Upper lobe of left lung (tissue), 4 donors: ENCODE measurements at regions not wholly inside any gene's neighbourhood (a gene's known extent, or its start where the extent isn't known, plus 50 kb on each side); places are given as distances from the start of the nearest gene placed in this dataset.

Experiments
- POLR2A ChIP-seq, 4 donors: fragments of 450-650 bp; IDR thresholded peaks; one replicate each; pipeline ENCODE4 v1.5.1; 2016 to 2017; ENCODE audit warnings: antibody characterized with exemption in 4 of 4, mild to moderate bottlenecking in 2 of 4
- POLR2AphosphoS5 ChIP-seq, 2 donors: sonication (generic); formaldehyde crosslinking; IDR thresholded peaks; one replicate each; pipeline ENCODE4 v1.5.1; 2017; ENCODE audit warnings: antibody characterized with exemption in 2 of 2
- TF ChIP-seq, protein P1 (sequence below), 6 experiments: fragments of 450-650 bp in 4 of 6; fragments of 200-600 bp in 2 of 6; sonication (generic) in 2 of 6; IDR thresholded peaks; one replicate each; pipeline ENCODE4 v1.5.1; 2016 to 2019; ENCODE audit warnings: antibody characterized with exemption in 6 of 6

DNA sequence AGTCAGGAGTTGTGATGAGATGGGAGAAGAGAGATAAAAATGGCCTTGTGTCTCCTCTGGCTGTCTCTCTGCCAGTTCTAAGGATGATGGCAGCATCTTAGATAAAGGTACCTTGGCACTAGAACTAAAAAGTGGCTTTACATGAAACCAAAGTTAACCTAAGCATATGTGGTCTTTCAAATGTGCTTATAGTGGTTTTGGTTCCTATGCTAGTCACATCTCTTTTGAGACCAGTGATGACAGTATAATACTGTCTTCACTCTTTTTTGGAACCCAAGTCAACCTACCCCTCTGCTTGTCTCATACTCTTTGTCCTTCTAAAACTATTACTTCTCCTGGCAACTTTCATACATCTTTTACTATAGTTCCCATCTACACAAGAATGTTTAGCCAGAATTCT, 142.2 kb upstream of the SATB1 start:
- TF ChIP-seq POLR2AphosphoS5 (IDR thresholded peaks at IDR 0.05) (no peak), POLR2A (IDR thresholded peaks at IDR 0.05) (no peak)
- TF ChIP-seq, protein P1, sequence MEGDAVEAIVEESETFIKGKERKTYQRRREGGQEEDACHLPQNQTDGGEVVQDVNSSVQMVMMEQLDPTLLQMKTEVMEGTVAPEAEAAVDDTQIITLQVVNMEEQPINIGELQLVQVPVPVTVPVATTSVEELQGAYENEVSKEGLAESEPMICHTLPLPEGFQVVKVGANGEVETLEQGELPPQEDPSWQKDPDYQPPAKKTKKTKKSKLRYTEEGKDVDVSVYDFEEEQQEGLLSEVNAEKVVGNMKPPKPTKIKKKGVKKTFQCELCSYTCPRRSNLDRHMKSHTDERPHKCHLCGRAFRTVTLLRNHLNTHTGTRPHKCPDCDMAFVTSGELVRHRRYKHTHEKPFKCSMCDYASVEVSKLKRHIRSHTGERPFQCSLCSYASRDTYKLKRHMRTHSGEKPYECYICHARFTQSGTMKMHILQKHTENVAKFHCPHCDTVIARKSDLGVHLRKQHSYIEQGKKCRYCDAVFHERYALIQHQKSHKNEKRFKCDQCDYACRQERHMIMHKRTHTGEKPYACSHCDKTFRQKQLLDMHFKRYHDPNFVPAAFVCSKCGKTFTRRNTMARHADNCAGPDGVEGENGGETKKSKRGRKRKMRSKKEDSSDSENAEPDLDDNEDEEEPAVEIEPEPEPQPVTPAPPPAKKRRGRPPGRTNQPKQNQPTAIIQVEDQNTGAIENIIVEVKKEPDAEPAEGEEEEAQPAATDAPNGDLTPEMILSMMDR (IDR thresholded peaks at IDR 0.05), result no peak
